SK-N-SH (cell line): ENCODE measurements at regions not wholly inside any gene's neighbourhood (a gene's known extent, or its start where the extent isn't known, plus 50 kb on each side); places are given as distances from the start of the nearest gene placed in this dataset.

Experiments
- CTCF ChIP-seq: fragments of 200-600 bp; sonication (generic); IDR thresholded peaks from 2 replicates; pipeline ENCODE4 v1.6.1; 2017; ENCODE audit warnings: antibody characterized with exemption, mild to moderate bottlenecking, moderate library complexity
- GABPA ChIP-seq: IDR thresholded peaks from 2 replicates; pipeline ENCODE4 v1.4.0; 2012; ENCODE audit warnings: low read depth, mild to moderate bottlenecking
- POLR2AphosphoS5 ChIP-seq: IDR thresholded peaks from 2 replicates; pipeline ENCODE4 v1.6.1; 2012; ENCODE audit warnings: low read depth, low read length
- RAD21 ChIP-seq: IDR thresholded peaks from 2 replicates; pipeline ENCODE4 v1.6.1; 2012; ENCODE audit warnings: mild to moderate bottlenecking, low read length
- RCOR1 ChIP-seq: fragments of 150-350 bp; IDR thresholded peaks from 2 replicates; pipeline ENCODE4 v1.6.1; 2017; ENCODE audit warnings: antibody characterized with exemption, low read length
- SIN3A ChIP-seq: IDR thresholded peaks from 2 replicates; pipeline ENCODE4 v1.6.1; 2012; ENCODE audit warnings: low read depth, mild to moderate bottlenecking, low read length, moderate library complexity, borderline replicate concordance
- SMC3 ChIP-seq: IDR thresholded peaks from 2 replicates; pipeline ENCODE4 v1.6.1; 2012; ENCODE audit warnings: low read depth, low read length, improper control_type of control experiment
- TAF1 ChIP-seq: IDR thresholded peaks from 2 replicates; pipeline ENCODE4 v1.6.1; 2012; ENCODE audit warnings: low read depth, mild to moderate bottlenecking, low read length, moderate library complexity, borderline replicate concordance
- TCF12 ChIP-seq: IDR thresholded peaks from 2 replicates; pipeline ENCODE4 v1.4.0; 2012
- YY1 ChIP-seq: IDR thresholded peaks from 2 replicates; pipeline ENCODE4 v1.4.0; 2012; ENCODE audit warnings: low read depth, mild to moderate bottlenecking
- TF ChIP-seq, protein P1 (sequence below): IDR thresholded peaks from 2 replicates; pipeline ENCODE4 v1.6.1; 2012; ENCODE audit warnings: mild to moderate bottlenecking, low read depth, low read length, moderate library complexity

DNA sequence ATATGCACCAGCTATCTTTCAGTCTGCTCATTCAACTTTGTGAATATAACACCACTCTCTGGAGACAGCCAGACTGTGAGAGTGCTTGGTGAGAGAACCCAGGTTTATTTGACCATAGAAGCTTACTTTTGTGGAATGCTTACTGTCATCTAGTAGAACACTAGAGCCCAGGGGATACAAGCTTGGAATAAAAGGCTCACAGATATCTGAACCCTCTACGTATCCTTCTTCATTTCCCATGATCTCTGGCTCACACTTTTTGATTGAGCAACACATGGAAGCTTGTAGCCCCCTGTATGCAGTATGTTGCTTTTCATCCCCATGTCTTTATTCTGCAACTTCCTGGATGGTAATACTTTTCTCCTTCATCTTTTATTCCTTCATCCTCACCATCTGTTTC, 835.3 kb upstream of the CITED2 start:
- TF ChIP-seq CTCF (no peak), YY1 (no peak), POLR2AphosphoS5 (no peak), RCOR1 (no peak), SMC3 (no peak), SIN3A (no peak), TAF1 (no peak), GABPA (no peak), TCF12 (no peak), RAD21 (no peak)
- TF ChIP-seq, protein P1, sequence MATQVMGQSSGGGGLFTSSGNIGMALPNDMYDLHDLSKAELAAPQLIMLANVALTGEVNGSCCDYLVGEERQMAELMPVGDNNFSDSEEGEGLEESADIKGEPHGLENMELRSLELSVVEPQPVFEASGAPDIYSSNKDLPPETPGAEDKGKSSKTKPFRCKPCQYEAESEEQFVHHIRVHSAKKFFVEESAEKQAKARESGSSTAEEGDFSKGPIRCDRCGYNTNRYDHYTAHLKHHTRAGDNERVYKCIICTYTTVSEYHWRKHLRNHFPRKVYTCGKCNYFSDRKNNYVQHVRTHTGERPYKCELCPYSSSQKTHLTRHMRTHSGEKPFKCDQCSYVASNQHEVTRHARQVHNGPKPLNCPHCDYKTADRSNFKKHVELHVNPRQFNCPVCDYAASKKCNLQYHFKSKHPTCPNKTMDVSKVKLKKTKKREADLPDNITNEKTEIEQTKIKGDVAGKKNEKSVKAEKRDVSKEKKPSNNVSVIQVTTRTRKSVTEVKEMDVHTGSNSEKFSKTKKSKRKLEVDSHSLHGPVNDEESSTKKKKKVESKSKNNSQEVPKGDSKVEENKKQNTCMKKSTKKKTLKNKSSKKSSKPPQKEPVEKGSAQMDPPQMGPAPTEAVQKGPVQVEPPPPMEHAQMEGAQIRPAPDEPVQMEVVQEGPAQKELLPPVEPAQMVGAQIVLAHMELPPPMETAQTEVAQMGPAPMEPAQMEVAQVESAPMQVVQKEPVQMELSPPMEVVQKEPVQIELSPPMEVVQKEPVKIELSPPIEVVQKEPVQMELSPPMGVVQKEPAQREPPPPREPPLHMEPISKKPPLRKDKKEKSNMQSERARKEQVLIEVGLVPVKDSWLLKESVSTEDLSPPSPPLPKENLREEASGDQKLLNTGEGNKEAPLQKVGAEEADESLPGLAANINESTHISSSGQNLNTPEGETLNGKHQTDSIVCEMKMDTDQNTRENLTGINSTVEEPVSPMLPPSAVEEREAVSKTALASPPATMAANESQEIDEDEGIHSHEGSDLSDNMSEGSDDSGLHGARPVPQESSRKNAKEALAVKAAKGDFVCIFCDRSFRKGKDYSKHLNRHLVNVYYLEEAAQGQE = no peak
